ENCODE measurements at regions not wholly inside any gene's neighbourhood (a gene's known extent, or its start where the extent isn't known, plus 50 kb on each side); places are given as distances from the start of the nearest gene placed in this dataset.

DNA sequence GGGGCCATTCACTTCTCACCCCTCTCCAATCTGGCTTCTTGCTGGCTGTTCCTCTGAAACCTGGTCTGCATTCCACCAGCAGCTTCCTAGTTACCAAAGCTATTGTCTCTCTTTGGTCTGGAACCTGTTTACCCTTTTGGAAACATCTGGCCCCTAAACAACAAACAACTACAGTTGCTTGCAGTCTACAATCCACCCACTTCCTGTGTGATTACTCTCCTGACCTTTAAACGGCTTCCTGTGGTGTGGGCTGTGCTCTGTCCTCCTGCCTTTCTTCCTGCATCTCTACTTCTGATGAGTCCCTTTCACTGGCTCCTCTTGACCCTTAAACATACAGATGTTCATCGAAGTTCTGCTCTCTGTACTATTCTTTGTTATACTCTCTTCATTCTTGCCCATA, 303.8 kb downstream of the TDRD15 start:
- TF ChIP-seq POLR2A (IDR thresholded peaks at IDR 0.05; ENCODE audit: low read length) (no peak), CTCF (IDR thresholded peaks at IDR 0.05) (no peak), TP53 (CRISPR knock-in tag; IDR thresholded peaks at IDR 0.05) (no peak), RFX5 (IDR thresholded peaks at IDR 0.05) (no peak), EP300 (IDR thresholded peaks at IDR 0.05) (no peak), NFE2L2 (conservative IDR thresholded peaks at IDR 0.05; ENCODE audit: low read length) (no peak), RAD21 (conservative IDR thresholded peaks at IDR 0.05 in 1 of 2, IDR thresholded peaks at IDR 0.05 in 1 of 2) (no peak), RCOR1 (IDR thresholded peaks at IDR 0.05; ENCODE audit: low read depth, low read length) (no peak), FOSL2 (IDR thresholded peaks at IDR 0.05) (no peak), FOSL2 (CRISPR knock-in tag; IDR thresholded peaks at IDR 0.05) (no peak), RNF2 (IDR thresholded peaks at IDR 0.05; ENCODE audit: borderline replicate concordance, low read depth) (no peak), ESRRA (IDR thresholded peaks at IDR 0.05; ENCODE audit: borderline replicate concordance, low read length) (no peak), KDM1A (IDR thresholded peaks at IDR 0.05; ENCODE audit: low read depth) (no peak)
- TF ChIP-seq, protein P1, sequence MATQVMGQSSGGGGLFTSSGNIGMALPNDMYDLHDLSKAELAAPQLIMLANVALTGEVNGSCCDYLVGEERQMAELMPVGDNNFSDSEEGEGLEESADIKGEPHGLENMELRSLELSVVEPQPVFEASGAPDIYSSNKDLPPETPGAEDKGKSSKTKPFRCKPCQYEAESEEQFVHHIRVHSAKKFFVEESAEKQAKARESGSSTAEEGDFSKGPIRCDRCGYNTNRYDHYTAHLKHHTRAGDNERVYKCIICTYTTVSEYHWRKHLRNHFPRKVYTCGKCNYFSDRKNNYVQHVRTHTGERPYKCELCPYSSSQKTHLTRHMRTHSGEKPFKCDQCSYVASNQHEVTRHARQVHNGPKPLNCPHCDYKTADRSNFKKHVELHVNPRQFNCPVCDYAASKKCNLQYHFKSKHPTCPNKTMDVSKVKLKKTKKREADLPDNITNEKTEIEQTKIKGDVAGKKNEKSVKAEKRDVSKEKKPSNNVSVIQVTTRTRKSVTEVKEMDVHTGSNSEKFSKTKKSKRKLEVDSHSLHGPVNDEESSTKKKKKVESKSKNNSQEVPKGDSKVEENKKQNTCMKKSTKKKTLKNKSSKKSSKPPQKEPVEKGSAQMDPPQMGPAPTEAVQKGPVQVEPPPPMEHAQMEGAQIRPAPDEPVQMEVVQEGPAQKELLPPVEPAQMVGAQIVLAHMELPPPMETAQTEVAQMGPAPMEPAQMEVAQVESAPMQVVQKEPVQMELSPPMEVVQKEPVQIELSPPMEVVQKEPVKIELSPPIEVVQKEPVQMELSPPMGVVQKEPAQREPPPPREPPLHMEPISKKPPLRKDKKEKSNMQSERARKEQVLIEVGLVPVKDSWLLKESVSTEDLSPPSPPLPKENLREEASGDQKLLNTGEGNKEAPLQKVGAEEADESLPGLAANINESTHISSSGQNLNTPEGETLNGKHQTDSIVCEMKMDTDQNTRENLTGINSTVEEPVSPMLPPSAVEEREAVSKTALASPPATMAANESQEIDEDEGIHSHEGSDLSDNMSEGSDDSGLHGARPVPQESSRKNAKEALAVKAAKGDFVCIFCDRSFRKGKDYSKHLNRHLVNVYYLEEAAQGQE (IDR thresholded peaks at IDR 0.05), result no peak
